Neuronal stem cell (in vitro differentiated cells): ENCODE measurements at regions not wholly inside any gene's neighbourhood (a gene's known extent, or its start where the extent isn't known, plus 50 kb on each side); places are given as distances from the start of the nearest gene placed in this dataset.
A peak's percentile ranks its signal among the peaks of the same experiment; 100 is the strongest.

Experiments used
- DNase-seq: peaks from one replicate; pipeline ENCODE4 v3.0.0-alpha.2; 2013; ENCODE audit warnings: low spot score
- H2AFZ ChIP-seq: one replicate; pipeline ENCODE4 v1.6.1; 2013; ENCODE audit warnings: mild to moderate bottlenecking, low read length, inconsistent platforms
- H2AK5ac ChIP-seq: 2 replicates; pipeline ENCODE4 v1.6.1; 2013; ENCODE audit warnings: low read depth, mild to moderate bottlenecking, inconsistent platforms, low read length, moderate library complexity, mixed read lengths
- H2BK120ac ChIP-seq: 2 replicates; pipeline ENCODE4 v1.6.1; 2013; ENCODE audit warnings: low read depth, mild to moderate bottlenecking, inconsistent platforms, low read length, moderate library complexity, mixed read lengths
- H2BK12ac ChIP-seq: one replicate; pipeline ENCODE4 v1.6.1; 2013; ENCODE audit warnings: low read length, inconsistent platforms
- H2BK15ac ChIP-seq: 2 replicates; pipeline ENCODE4 v1.6.1; 2013; ENCODE audit warnings: mild to moderate bottlenecking, low read length, inconsistent platforms, mixed read lengths
- H2BK5ac ChIP-seq: one replicate; pipeline ENCODE4 v1.6.1; 2013; ENCODE audit warnings: inconsistent platforms, mild to moderate bottlenecking, low read length, moderate library complexity
- H3K14ac ChIP-seq: one replicate; pipeline ENCODE4 v1.6.1; 2013; ENCODE audit warnings: low read length, inconsistent platforms
- H3K18ac ChIP-seq: 2 replicates; pipeline ENCODE4 v1.6.1; 2013; ENCODE audit warnings: low read length, inconsistent platforms
- H3K23ac ChIP-seq: 2 replicates; pipeline ENCODE4 v1.6.1; 2013; ENCODE audit warnings: low read depth, mild to moderate bottlenecking, mixed read lengths, low read length, inconsistent platforms; ENCODE audit not compliant: poor library complexity
- H3K27ac ChIP-seq: replicated peaks from 3 replicates; pipeline ENCODE4 v1.5.1; 2013; ENCODE audit warnings: low read length, inconsistent platforms
- H3K27me3 ChIP-seq, 3 experiments: 2 replicates each; pipeline ENCODE4 v1.6.1; 2013; ENCODE audit warnings: low read length in 3 of 3, mild to moderate bottlenecking in 2 of 3, inconsistent platforms in 1 of 3, low read depth in 1 of 3, mixed read lengths in 1 of 3, moderate library complexity in 1 of 3; ENCODE audit not compliant: control insufficient read depth in 3 of 3, insufficient read depth in 3 of 3
- H3K36me3 ChIP-seq, 2 donors: replicated peaks in 1 of 2; 2 replicates each; pipeline ENCODE4 v1.6.1; 2013; ENCODE audit warnings: low read length in 2 of 2; ENCODE audit not compliant: control insufficient read depth in 2 of 2, insufficient read depth in 2 of 2
- H3K4ac ChIP-seq: 2 replicates; pipeline ENCODE4 v1.6.1; 2013; ENCODE audit warnings: inconsistent platforms, mild to moderate bottlenecking, low read length, moderate library complexity
- H3K4me1 ChIP-seq, 2 donors: 1 replicate in 1 of 2; 2 replicates in 1 of 2; pipeline ENCODE4 v1.6.1; 2013; ENCODE audit warnings: low read length in 2 of 2, low read depth in 1 of 2; ENCODE audit not compliant: control insufficient read depth in 2 of 2, insufficient read depth in 1 of 2
- H3K4me2 ChIP-seq: one replicate; pipeline ENCODE4 v1.6.1; 2013; ENCODE audit warnings: mild to moderate bottlenecking, low read length, inconsistent platforms; ENCODE audit not compliant: insufficient read depth, poor library complexity, severe bottlenecking
- H3K4me3 ChIP-seq, 2 donors: 2 replicates each; pipeline ENCODE4 v1.5.1; 2013; ENCODE audit warnings: low read length in 2 of 2, mild to moderate bottlenecking in 2 of 2, inconsistent platforms in 1 of 2, moderate library complexity in 1 of 2
- H3K79me1 ChIP-seq: one replicate; pipeline ENCODE4 v1.6.1; 2013; ENCODE audit warnings: low read depth, mild to moderate bottlenecking, inconsistent platforms, low read length, moderate library complexity
- H3K9ac ChIP-seq: one replicate; pipeline ENCODE4 v1.6.1; 2013; ENCODE audit warnings: mild to moderate bottlenecking, low read depth, low read length, inconsistent platforms; ENCODE audit not compliant: poor library complexity
- H3K9me3 ChIP-seq, 2 donors: replicated peaks in 1 of 2; 2 replicates each; pipeline versions ENCODE3 to v1.6.1; 2013; ENCODE audit warnings: low read length in 2 of 2, mild to moderate bottlenecking in 2 of 2, inconsistent platforms in 1 of 2, low read depth in 1 of 2, mixed read lengths in 1 of 2, moderate library complexity in 1 of 2; ENCODE audit not compliant: control insufficient read depth in 2 of 2, insufficient read depth in 1 of 2
- H4K8ac ChIP-seq: one replicate; pipeline ENCODE4 v1.6.1; 2013; ENCODE audit warnings: low read depth, mild to moderate bottlenecking, inconsistent platforms, low read length, moderate library complexity
- H4K91ac ChIP-seq: one replicate; pipeline ENCODE4 v1.6.1; 2013; ENCODE audit warnings: low read length, low read depth, mild to moderate bottlenecking, inconsistent platforms; ENCODE audit not compliant: poor library complexity
- WGBS, 2 donors: extraction: QIAGEN DNeasy Blood & Tissue Kit; methylation state at CpG; one replicate each; pipeline ENCODE4 v1.1.7; 2013; ENCODE audit warnings: missing lambda C conversion rate in 2 of 2, mixed read lengths in 1 of 2; ENCODE audit not compliant: insufficient read length in 2 of 2, insufficient replicate concordance in 1 of 2; ENCODE audit errors: extremely low coverage in 2 of 2; 5-methylcytosine and 5-hydroxymethylcytosine counted together

GRCh38 chr10:4373098-4373497 lies 452.9 kb upstream of the AKR1E2 start:
- Histone ChIP-seq H3K4me3 (no peak overlapping the region), H2AFZ (no peak overlapping the region), H3K4ac (no peak overlapping the region), H2BK12ac (no peak overlapping the region), H3K36me3 (no peaks in the 10 kb centered on the region), H2BK15ac (no peak overlapping the region), H3K4me2 (no peak overlapping the region), H3K18ac (no peak overlapping the region), H3K27me3 (no peaks in the 10 kb centered on the region), H3K27ac (no peak overlapping the region), H2AK5ac (no peak overlapping the region), H3K14ac (no peak overlapping the region), H3K79me1 (no peaks in the 10 kb centered on the region), H3K23ac (no peak overlapping the region), H2BK5ac (no peak overlapping the region), H3K9me3 (no peaks in the 10 kb centered on the region), H3K9ac (no peak overlapping the region), H3K4me1 (peaks cover 0 to 5% of the 10 kb centered on the region in 2 donors), H2BK120ac (no peak overlapping the region), H4K8ac (no peak overlapping the region), H4K91ac (no peak overlapping the region)
- WGBS, 2 donors: no CpG with 5 or more reads among the region's 4 CpGs
- no peak for DNase-seq

- Histone ChIP-seq H3K9ac (no peak overlapping the region), H4K91ac (no peak overlapping the region), H2BK15ac (no peak overlapping the region), H3K27me3 (no peaks in the 10 kb centered on the region), H3K4me1 (peaks cover 0 to 5% of the 10 kb centered on the region in 2 donors), H3K36me3 (no peaks in the 10 kb centered on the region), H2BK5ac (no peak overlapping the region), H4K8ac (no peak overlapping the region), H3K27ac (no peak overlapping the region), H3K18ac (no peak overlapping the region), H2AFZ (no peak overlapping the region), H3K4me3 (no peak overlapping the region), H3K79me1 (no peaks in the 10 kb centered on the region), H3K9me3 (peaks cover 0 to 3% of the 10 kb centered on the region in 2 donors), H2BK12ac (no peak overlapping the region), H2AK5ac (no peak overlapping the region), H3K4ac (no peak overlapping the region), H3K4me2 (no peak overlapping the region), H3K14ac (no peak overlapping the region), H2BK120ac (no peak overlapping the region), H3K23ac (no peak overlapping the region)
- no CpG with 5 or more reads among the region's 6 CpGs for WGBS, 2 donors
- DNase-seq: no peak
Observed at GRCh38 chr10:4372601-4373000, 453.4 kb upstream of the AKR1E2 start.

GRCh38 chr10:4371691-4372295 lies 454.2 kb upstream of the AKR1E2 start:
- no CpG with 5 or more reads among the region's 4 CpGs for WGBS, 2 donors
- Histone ChIP-seq H3K9ac (no peak overlapping the region), H2AFZ (no peak overlapping the region)

GRCh38 chr10:4370376-4370775 lies 455.6 kb upstream of the AKR1E2 start:
- H3K36me3 ChIP-seq: no peaks in the 10 kb centered on the region
- no peak overlapping the region for H3K18ac ChIP-seq
- no peak overlapping the region for H4K91ac ChIP-seq
- H3K9me3 ChIP-seq: peaks cover 0 to 4% of the 10 kb centered on the region in 2 donors
- no peak overlapping the region for H2BK15ac ChIP-seq
- peaks cover 0 to 5% of the 10 kb centered on the region in 2 donors for H3K4me1 ChIP-seq
- H2BK5ac ChIP-seq: no peak overlapping the region
- H4K8ac ChIP-seq: no peak overlapping the region
- H2AK5ac ChIP-seq: no peak overlapping the region
- no peak overlapping the region for H3K4me3 ChIP-seq
- no peak for DNase-seq
- H2BK120ac ChIP-seq: no peak overlapping the region
- no peaks in the 10 kb centered on the region for H3K79me1 ChIP-seq
- WGBS, 2 donors: no CpG with 5 or more reads among the region's 1 CpG
- H3K4ac ChIP-seq: no peak overlapping the region
- H3K9ac ChIP-seq: no peak overlapping the region
- no peaks in the 10 kb centered on the region for H3K27me3 ChIP-seq
- H3K27ac ChIP-seq: no peak overlapping the region
- H3K14ac ChIP-seq: no peak overlapping the region
- H3K4me2 ChIP-seq: no peak overlapping the region
- no peak overlapping the region for H2BK12ac ChIP-seq
- peak overlapping the region; percentile 60 for H2AFZ ChIP-seq
- H3K23ac ChIP-seq: no peak overlapping the region

More at GRCh38 chr10:4371691-4372295, 454.2 kb upstream of the AKR1E2 start:
- H3K14ac ChIP-seq: no peak overlapping the region
- H3K36me3 ChIP-seq: no peaks in the 10 kb centered on the region
- H2BK12ac ChIP-seq: no peak overlapping the region
- no peak overlapping the region for H2BK5ac ChIP-seq
- no peak overlapping the region for H3K4me2 ChIP-seq
- H3K23ac ChIP-seq: no peak overlapping the region
- no peak overlapping the region for H3K4ac ChIP-seq
- H4K8ac ChIP-seq: no peak overlapping the region
- H2BK120ac ChIP-seq: no peak overlapping the region
- H3K79me1 ChIP-seq: no peaks in the 10 kb centered on the region
- H3K9me3 ChIP-seq: peaks cover 0 to 4% of the 10 kb centered on the region in 2 donors
- DNase-seq: no peak
- H2AK5ac ChIP-seq: no peak overlapping the region
- H3K27ac ChIP-seq: no peak overlapping the region
- H3K4me1 ChIP-seq: peaks cover 0 to 5% of the 10 kb centered on the region in 2 donors
- H3K27me3 ChIP-seq: no peaks in the 10 kb centered on the region
- no peak overlapping the region for H4K91ac ChIP-seq
- H3K18ac ChIP-seq: no peak overlapping the region
- H2BK15ac ChIP-seq: no peak overlapping the region
- no peak overlapping the region for H3K4me3 ChIP-seq
